IMR-90 (cell line): ENCODE measurements at regions not wholly inside any gene's neighbourhood (a gene's known extent, or its start where the extent isn't known, plus 50 kb on each side); places are given as distances from the start of the nearest gene placed in this dataset.

ENCODE experiments used
- ATAC-seq: fragments of 200-7000 bp; cut with Tn5 transposase; 2 replicates; pipeline ENCODE4 v1.9.1; 2020; ENCODE audit warnings: low read depth, mild to moderate bottlenecking, moderate library complexity
- BruUV-seq: library from RNA; stranded (reverse); fragments of 400-500 nt; replicated peaks from 2 replicates; lab custom pipeline; 2021; lab: Mats Ljungman, UMichigan
- CTCF ChIA-PET: fragments of 300-600 bp; formaldehyde crosslinking; extraction: SDS; loops from one replicate; lab custom pipeline; 2021; ENCODE audit warnings: antibody characterized with exemption; lab: Yijun Ruan, JAX
- POLR2A ChIA-PET: fragments of 300-600 bp; sonication (Branson Sonifier 250); formaldehyde crosslinking; loops from one replicate; lab custom pipeline; 2022; ENCODE audit warnings: antibody characterized with exemption; ENCODE audit not compliant: unreplicated experiment; lab: Charles Lee
- DNase-seq: peaks from one replicate; pipeline ENCODE4 v3.0.0; 2013
- H2AFZ ChIP-seq: replicated peaks from 2 replicates; pipeline ENCODE3; 2013; ENCODE audit warnings: low read length, mild to moderate bottlenecking; ENCODE audit not compliant: poor library complexity
- H2AK5ac ChIP-seq: 2 replicates; pipeline ENCODE4 v1.6.1; 2013; ENCODE audit warnings: low read depth, low read length, inconsistent platforms
- H2AK9ac ChIP-seq: replicated peaks from 2 replicates; pipeline ENCODE3; 2013; ENCODE audit warnings: mild to moderate bottlenecking, low read depth, low read length, moderate library complexity; ENCODE audit not compliant: poor library complexity
- H2BK120ac ChIP-seq: 2 replicates; pipeline ENCODE4 v1.6.1; 2013; ENCODE audit warnings: low read depth, low read length, inconsistent platforms
- H2BK15ac ChIP-seq: 3 replicates; pipeline ENCODE4 v1.6.1; 2013; ENCODE audit warnings: low read depth, low read length, inconsistent platforms
- H2BK20ac ChIP-seq: 2 replicates; pipeline ENCODE4 v1.6.1; 2013; ENCODE audit warnings: low read depth, mild to moderate bottlenecking, inconsistent platforms, low read length, moderate library complexity
- H2BK5ac ChIP-seq: 2 replicates; pipeline ENCODE4 v1.6.1; 2013; ENCODE audit warnings: mild to moderate bottlenecking, low read depth, low read length, inconsistent platforms; ENCODE audit not compliant: poor library complexity, severe bottlenecking
- H3K14ac ChIP-seq: replicated peaks from 2 replicates; pipeline ENCODE4 v1.6.1; 2013; ENCODE audit warnings: low read depth, low read length, inconsistent platforms
- H3K18ac ChIP-seq: 2 replicates; pipeline ENCODE4 v1.6.1; 2013; ENCODE audit warnings: low read depth, low read length, control low read depth
- H3K23ac ChIP-seq: 2 replicates; pipeline ENCODE4 v1.6.1; 2013; ENCODE audit warnings: low read depth, low read length, inconsistent platforms
- H3K27ac ChIP-seq: 2 replicates; pipeline ENCODE4 v1.5.1; 2013; ENCODE audit warnings: mild to moderate bottlenecking, control low read depth, low read length; ENCODE audit not compliant: insufficient read depth
- H3K27me3 ChIP-seq: 2 replicates; pipeline ENCODE4 v1.6.1; 2013; ENCODE audit warnings: low read length; ENCODE audit not compliant: control insufficient read depth, insufficient read depth
- H3K36me3 ChIP-seq: 2 replicates; pipeline ENCODE4 v1.6.1; 2013; ENCODE audit warnings: low read length, mixed read lengths; ENCODE audit not compliant: control insufficient read depth, insufficient read depth
- H3K4ac ChIP-seq: 2 replicates; pipeline ENCODE4 v1.6.1; 2013; ENCODE audit warnings: low read depth, low read length, inconsistent platforms
- H3K4me1 ChIP-seq: 2 replicates; pipeline ENCODE4 v1.6.1; 2013; ENCODE audit warnings: low read length, mixed read lengths; ENCODE audit not compliant: control insufficient read depth, insufficient read depth
- H3K4me2 ChIP-seq: 2 replicates; pipeline ENCODE4 v1.6.1; 2013; ENCODE audit warnings: low read depth, mild to moderate bottlenecking, control low read depth, low read length, moderate library complexity
- H3K4me3 ChIP-seq: 2 replicates; pipeline ENCODE4 v1.5.1; 2013; ENCODE audit warnings: low read depth, mild to moderate bottlenecking, control low read depth, low read length, moderate library complexity; ENCODE audit not compliant: insufficient read depth
- H3K56ac ChIP-seq: 2 replicates; pipeline ENCODE4 v1.6.1; 2013; ENCODE audit warnings: low read length, inconsistent platforms; ENCODE audit not compliant: insufficient read depth; ENCODE audit errors: extremely low read depth
- H3K79me1 ChIP-seq, 2 experiments: 2 replicates each; pipeline ENCODE4 v1.6.1; 2013; ENCODE audit warnings: low read length in 2 of 2, inconsistent platforms in 1 of 2, low read depth in 1 of 2
- H3K9ac ChIP-seq: 2 replicates; pipeline ENCODE4 v1.6.1; 2013; ENCODE audit warnings: low read depth, low read length, control low read depth
- H3K9me1 ChIP-seq: 2 replicates; pipeline ENCODE4 v1.6.1; 2013; ENCODE audit warnings: low read length, inconsistent platforms; ENCODE audit not compliant: insufficient read depth
- H3K9me3 ChIP-seq: 2 replicates; pipeline ENCODE4 v1.6.1; 2013; ENCODE audit warnings: low read length; ENCODE audit not compliant: control insufficient read depth, insufficient read depth
- H4K20me1 ChIP-seq: 2 replicates; pipeline ENCODE4 v1.6.1; 2013; ENCODE audit warnings: low read length, inconsistent platforms; ENCODE audit not compliant: insufficient read depth
- H4K5ac ChIP-seq: 2 replicates; pipeline ENCODE4 v1.6.1; 2013; ENCODE audit warnings: mild to moderate bottlenecking, low read depth, low read length, control low read depth
- H4K8ac ChIP-seq, 2 experiments: 2 replicates each; pipeline ENCODE4 v1.6.1; 2013; ENCODE audit warnings: low read depth in 2 of 2, low read length in 2 of 2, control low read depth in 1 of 2, inconsistent platforms in 1 of 2
- H4K91ac ChIP-seq: 2 replicates; pipeline ENCODE4 v1.6.1; 2013; ENCODE audit warnings: low read depth, low read length, inconsistent platforms; ENCODE audit not compliant: insufficient read depth
- BHLHE40 ChIP-seq: fragments of 150-350 bp; IDR thresholded peaks from 2 replicates; pipeline ENCODE4 v1.6.1; 2016; ENCODE audit warnings: mild to moderate bottlenecking, low read depth, low read length
- CEBPB ChIP-seq: IDR thresholded peaks from 2 replicates; pipeline ENCODE4 v1.6.1; 2012; ENCODE audit warnings: low read depth, low read length, improper control_type of control experiment
- CHD1 ChIP-seq: IDR thresholded peaks from 2 replicates; pipeline ENCODE4 v1.6.1; 2012; ENCODE audit warnings: low read depth, low read length, improper control_type of control experiment
- MAFK ChIP-seq: IDR thresholded peaks from 2 replicates; pipeline ENCODE4 v1.6.1; 2012; ENCODE audit warnings: low read depth, low read length, improper control_type of control experiment
- MAZ ChIP-seq: IDR thresholded peaks from 2 replicates; pipeline ENCODE4 v1.6.1; 2012; ENCODE audit warnings: low read depth, mild to moderate bottlenecking, low read length, improper control_type of control experiment, moderate library complexity, borderline replicate concordance
- MXI1 ChIP-seq: IDR thresholded peaks from 2 replicates; pipeline ENCODE4 v1.6.1; 2012; ENCODE audit warnings: low read depth, mild to moderate bottlenecking, low read length, moderate library complexity, borderline replicate concordance
- NFE2L2 ChIP-seq: fragments of 150-350 bp; IDR thresholded peaks from 2 replicates; pipeline ENCODE4 v1.6.1; 2016; ENCODE audit warnings: low read depth, mild to moderate bottlenecking, low read length
- POLR2A ChIP-seq: IDR thresholded peaks from 2 replicates; pipeline ENCODE4 v1.6.1; 2012; ENCODE audit warnings: mild to moderate bottlenecking, low read depth, low read length
- RFX5 ChIP-seq: IDR thresholded peaks from 2 replicates; pipeline ENCODE4 v1.8.0; 2012; ENCODE audit warnings: low read depth, mild to moderate bottlenecking, low read length, moderate library complexity
- USF2 ChIP-seq: fragments of 150-350 bp; IDR thresholded peaks from 2 replicates; pipeline ENCODE4 v1.6.1; 2017; ENCODE audit warnings: mild to moderate bottlenecking, antibody characterized with exemption, low read length, low read depth
- WGBS, 2 experiments: methylation state at CpG; one replicate each; pipeline versions ENCODE4 v1.1.5 to v1.1.7; 2013; ENCODE audit warnings: missing lambda C conversion rate in 2 of 2; ENCODE audit not compliant: insufficient read length in 1 of 2; ENCODE audit errors: extremely low coverage in 2 of 2; 5-methylcytosine and 5-hydroxymethylcytosine counted together
- dilution Hi-C: fragments of 300-500 bp; cut with HindIII; formaldehyde crosslinking; loops from one replicate; pipeline ENCODE4 v1.14.3; 2018; ENCODE audit warnings: low sequenced_read_pairs; ENCODE audit not compliant: unreplicated experiment
- in situ Hi-C: fragments of 300-500 bp; cut with MboI; formaldehyde crosslinking; loops from 3 replicates; pipeline ENCODE4 v1.14.3; 2019; ENCODE audit warnings: low sequenced_read_pairs, inconsistent platforms, mixed read lengths
- intact Hi-C: fragments of 100-400 bp; cut with micrococcal nuclease; formaldehyde crosslinking; loops from 2 replicates; pipeline ENCODE4 v1.10.0; 2022
- TF ChIP-seq, protein P1 (sequence below): fragments of 150-350 bp; IDR thresholded peaks from 2 replicates; pipeline ENCODE4 v1.6.1; 2016; ENCODE audit warnings: low read depth, mild to moderate bottlenecking, low read length, moderate library complexity, borderline replicate concordance

- TF ChIP-seq MXI1 (no peak), MAFK (no peak), NFE2L2 (no peak), MAZ (no peak), CEBPB (no peak), POLR2A (no peak), RFX5 (no peak), BHLHE40 (no peak), CHD1 (no peak), USF2 (no peak; the same call in 1 of the 2 replicates)
- TF ChIP-seq, protein P1, sequence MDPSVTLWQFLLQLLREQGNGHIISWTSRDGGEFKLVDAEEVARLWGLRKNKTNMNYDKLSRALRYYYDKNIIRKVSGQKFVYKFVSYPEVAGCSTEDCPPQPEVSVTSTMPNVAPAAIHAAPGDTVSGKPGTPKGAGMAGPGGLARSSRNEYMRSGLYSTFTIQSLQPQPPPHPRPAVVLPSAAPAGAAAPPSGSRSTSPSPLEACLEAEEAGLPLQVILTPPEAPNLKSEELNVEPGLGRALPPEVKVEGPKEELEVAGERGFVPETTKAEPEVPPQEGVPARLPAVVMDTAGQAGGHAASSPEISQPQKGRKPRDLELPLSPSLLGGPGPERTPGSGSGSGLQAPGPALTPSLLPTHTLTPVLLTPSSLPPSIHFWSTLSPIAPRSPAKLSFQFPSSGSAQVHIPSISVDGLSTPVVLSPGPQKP: no peak
- peak; percentile 20 for DNase-seq
- H3K9me3 ChIP-seq: no peaks in the 10 kb centered on the region
- in situ Hi-C loops (loop anchor here (10.0 kb wide), 2 partner anchors 237 to 427 kb away; no protein-coding TSS in a partner anchor), intact Hi-C loops (loop anchor here (2.0 to 5.0 kb wide), 2 partner anchors 70 to 141 kb away; partner anchors contain the start of gene ATP10A), dilution Hi-C loops (no loop called here)
- H3K9me1 ChIP-seq: peaks cover 4% of the 10 kb centered on the region; the same call in 1 of the 2 replicates
- H3K79me1 ChIP-seq: no peaks in the 10 kb centered on the region
- H2BK120ac ChIP-seq: no peak overlapping the region
- peaks cover 3% of the 10 kb centered on the region; the same call in 1 of the 2 replicates for H3K4me1 ChIP-seq
- ChIA-PET CTCF (interaction anchor here (0.8 kb wide), 1 partner anchor 290 kb away, joined by 3 read pairs; no protein-coding TSS in a partner anchor), POLR2A (no interaction called here)
- no peak overlapping the region for H2AFZ ChIP-seq
- no TSS peak for BruUV-seq
- H3K27me3 ChIP-seq: 0 out of 2 replicates have a peak, but pooled peaks cover 1% of the 10 kb centered on the region
- H2BK20ac ChIP-seq: no peak overlapping the region
- H3K14ac ChIP-seq: no peak overlapping the region
- H2AK5ac ChIP-seq: no peak overlapping the region
- no peak overlapping the region for H3K4me2 ChIP-seq
- no peak overlapping the region for H3K56ac ChIP-seq
- H3K23ac ChIP-seq: no peak overlapping the region
- WGBS, 2 experiments: no CpG with 5 or more reads among the region's 1 CpG
- no peak overlapping the region for H2BK15ac ChIP-seq
- no peak overlapping the region for H4K91ac ChIP-seq
- no peak overlapping the region for H3K4ac ChIP-seq
- H3K18ac ChIP-seq: no peak overlapping the region
- H3K4me3 ChIP-seq: no peak overlapping the region
- no peaks in the 10 kb centered on the region for H3K36me3 ChIP-seq
- H2BK5ac ChIP-seq: no peak overlapping the region
- no peak overlapping the region for H4K5ac ChIP-seq
- no peaks in the 10 kb centered on the region for H4K20me1 ChIP-seq
- no peak overlapping the region for H4K8ac ChIP-seq
- no peak overlapping the region for H3K27ac ChIP-seq
- H2AK9ac ChIP-seq: no peak overlapping the region
- ATAC-seq: no peak
- no peak overlapping the region for H3K9ac ChIP-seq
These were observed 68.7 kb upstream of the ATP10A start for GRCh38 chr15:25931851-25932250.
